ENCODE measurements at regions not wholly inside any gene's neighbourhood (a gene's known extent, or its start where the extent isn't known, plus 50 kb on each side); places are given as distances from the start of the nearest gene placed in this dataset.

GRCh38 chr11:20259506-20259905 is 99.2 kb upstream of the DBX1 start:
- TF ChIP-seq CTCF (conservative IDR thresholded peaks at IDR 0.05 in 1 of 2, IDR thresholded peaks at IDR 0.05 in 1 of 2; ENCODE audit: extremely low read depth in 1 of 2, insufficient read depth in 1 of 2, low read depth in 1 of 2, low read length in 2 of 2), result no peak
- TF ChIP-seq EZH2 (IDR thresholded peaks at IDR 0.05; ENCODE audit: borderline replicate concordance, low read length), result no peak

All from mammary epithelial cell (primary cell).